ENCODE measurements at regions not wholly inside any gene's neighbourhood (a gene's known extent, or its start where the extent isn't known, plus 50 kb on each side); places are given as distances from the start of the nearest gene placed in this dataset.
"Not testable (repeated sequence)": the region's sequence is repeated elsewhere in the genome, so short reads cannot be mapped to it uniquely, and the experiment has no call there.

GRCh38 chr10:125523347-125523746, 159.6 kb downstream of the TEX36 start:
- DNase-seq = no peak
- WGBS, 5 donors = 76 to 92% (median 79%) methylated on average over 10 of the region's 10 CpGs
- intact Hi-C loops (cut with DNase I; ENCODE audit: low total_unique reads) = no loop called here
- Histone ChIP-seq H3K9me3 (peaks cover 0 to 6% (median 3%) of the 10 kb centered on the region in 8 donors), H3K4me1 (no peaks in the 10 kb centered on the region), H3K36me3 (no peaks in the 10 kb centered on the region), H3K27ac (no peak overlapping the region), H3K4me3 (no peak overlapping the region), H3K27me3 (replicated peaks in 1 of 7) (peaks cover 0 to 11% (median 0%) of the 10 kb centered on the region in 7 donors)
- TF ChIP-seq POLR2AphosphoS5 (IDR thresholded peaks at IDR 0.05) = no peak
- no peak for TF ChIP-seq POLR2A (IDR thresholded peaks at IDR 0.05)
- TF ChIP-seq CTCF (IDR thresholded peaks at IDR 0.05 in 8 of 11, conservative IDR thresholded peaks at IDR 0.05 in 3 of 11) = no peak

- Histone ChIP-seq H3K27me3 (replicated peaks in 1 of 7) (peaks cover 0 to 11% (median 0%) of the 10 kb centered on the region in 7 donors), H3K4me3 (no peak overlapping the region), H3K4me1 (no peaks in the 10 kb centered on the region), H3K9me3 (peaks cover 0 to 6% (median 3%) of the 10 kb centered on the region in 8 donors), H3K27ac (no peak overlapping the region), H3K36me3 (no peaks in the 10 kb centered on the region)
- TF ChIP-seq POLR2A (IDR thresholded peaks at IDR 0.05) (no peak), POLR2AphosphoS5 (IDR thresholded peaks at IDR 0.05) (no peak), CTCF (IDR thresholded peaks at IDR 0.05 in 8 of 11, conservative IDR thresholded peaks at IDR 0.05 in 3 of 11) (peak in 6 of 11 experiments; percentile 14 to 52 (median 37))
- no peak for DNase-seq
- WGBS, 5 donors = 63 to 71% (median 63%) methylated on average over 16 to 17 of the region's 17 CpGs
- intact Hi-C loops (cut with DNase I; ENCODE audit: low total_unique reads) = no loop called here
Observed at GRCh38 chr10:125521721-125522680, 161.0 kb downstream of the TEX36 start.

GRCh38 chr10:125520968-125521367, 162.0 kb downstream of the TEX36 start:
- no peak for TF ChIP-seq POLR2AphosphoS5 (IDR thresholded peaks at IDR 0.05)
- no peaks in the 10 kb centered on the region for H3K4me1 ChIP-seq
- no peak for DNase-seq
- intact Hi-C loops (cut with DNase I; ENCODE audit: low total_unique reads) = no loop called here
- H3K27me3 ChIP-seq (replicated peaks in 1 of 7) = peaks cover 0 to 15% (median 0%) of the 10 kb centered on the region in 7 donors
- no peak overlapping the region for H3K27ac ChIP-seq
- 93 to 98% (median 96%) methylated on average over 3 of the region's 3 CpGs for WGBS, 5 donors
- H3K36me3 ChIP-seq = no peaks in the 10 kb centered on the region
- H3K4me3 ChIP-seq = no peak overlapping the region
- peaks cover 0 to 6% (median 3%) of the 10 kb centered on the region in 8 donors for H3K9me3 ChIP-seq

GRCh38 chr10:125518397-125518796, 164.6 kb downstream of the TEX36 start:
- intact Hi-C loops (cut with DNase I; ENCODE audit: low total_unique reads); H3K9me3 ChIP-seq; H3K4me1 ChIP-seq; H3K27ac ChIP-seq; H3K36me3 ChIP-seq; H3K4me3 ChIP-seq; DNase-seq: not testable (repeated sequence)
- peaks cover 0 to 33% (median 0%) of the 10 kb centered on the region in 7 donors for H3K27me3 ChIP-seq (replicated peaks in 1 of 7)
- WGBS, 5 donors = 84 to 96% (median 95%) methylated on average over 14 to 24 of the region's 27 CpGs

- H3K9me3 ChIP-seq = peaks cover 0 to 6% (median 3%) of the 10 kb centered on the region in 8 donors
- DNase-seq = no peak
- intact Hi-C loops (cut with DNase I; ENCODE audit: low total_unique reads) = no loop called here
- H3K36me3 ChIP-seq = no peaks in the 10 kb centered on the region
- WGBS, 5 donors = 60 to 80% (median 67%) methylated on average over 5 to 8 of the region's 8 CpGs
- peaks cover 0 to 32% (median 0%) of the 10 kb centered on the region in 7 donors for H3K27me3 ChIP-seq (replicated peaks in 1 of 7)
- H3K4me1 ChIP-seq = no peaks in the 10 kb centered on the region
- no peak overlapping the region for H3K27ac ChIP-seq
- no peak overlapping the region for H3K4me3 ChIP-seq
- TF ChIP-seq POLR2AphosphoS5 (IDR thresholded peaks at IDR 0.05) = no peak
- no peak for TF ChIP-seq POLR2A (IDR thresholded peaks at IDR 0.05)
- no peak for TF ChIP-seq CTCF (IDR thresholded peaks at IDR 0.05 in 8 of 11, conservative IDR thresholded peaks at IDR 0.05 in 3 of 11)
Observed at GRCh38 chr10:125515571-125515970, 167.4 kb downstream of the TEX36 start.
